WTC11 (cell line): ENCODE measurements at regions not wholly inside any gene's neighbourhood (a gene's known extent, or its start where the extent isn't known, plus 50 kb on each side); places are given as distances from the start of the nearest gene placed in this dataset.

Source experiments
- ATAC-seq: fragments of 200-7000 bp; cut with Tn5 transposase; 2 replicates; pipeline ENCODE4 v1.10.0; 2021; ENCODE audit warnings: mild to moderate bottlenecking, moderate library complexity
- CTCF ChIA-PET: fragments of 300-600 bp; sonication (Branson Sonifier 250); formaldehyde crosslinking; loops from one replicate; lab custom pipeline; 2021; ENCODE audit warnings: antibody characterized with exemption; lab: Charles Lee
- POLR2A ChIA-PET: fragments of 350-600 bp; sonication (Branson Sonifier 250); formaldehyde crosslinking; loops from one replicate; lab custom pipeline; 2021; ENCODE audit warnings: antibody characterized with exemption; lab: Charles Lee
- DNase-seq: peaks from one replicate; pipeline ENCODE4 v3.0.0; 2021; ENCODE audit warnings: low spot score
- H3K27ac Mint-ChIP-seq: 2 replicates; pipeline ENCODE4 v1.8.0; 2021; ENCODE audit warnings: mixed read lengths
- H3K27me3 Mint-ChIP-seq: 2 replicates; pipeline ENCODE4 v1.8.0; 2021; ENCODE audit warnings: low read depth, mild to moderate bottlenecking, moderate library complexity, mixed read lengths
- H3K36me3 Mint-ChIP-seq: 2 replicates; pipeline ENCODE4 v1.8.0; 2021; ENCODE audit warnings: mixed read lengths
- H3K4me1 Mint-ChIP-seq: 2 replicates; pipeline ENCODE4 v1.8.0; 2022; ENCODE audit warnings: mixed read lengths
- H3K4me3 Mint-ChIP-seq: 2 replicates; pipeline ENCODE4 v1.8.0; 2021; ENCODE audit warnings: mild to moderate bottlenecking, moderate library complexity, mixed read lengths
- H3K9me3 Mint-ChIP-seq: 2 replicates; pipeline ENCODE4 v1.8.0; 2021; ENCODE audit warnings: mixed read lengths
- CTCF ChIP-seq: fragments of 200-600 bp; IDR thresholded peaks from 2 replicates; pipeline ENCODE4 v1.8.0; 2022; ENCODE audit warnings: antibody characterized with exemption
- ESRRA ChIP-seq: sonication (generic); formaldehyde crosslinking; IDR thresholded peaks from 2 replicates; pipeline ENCODE4 v1.8.1; 2022; ENCODE audit warnings: mild to moderate bottlenecking, missing genetic modification reagents, borderline replicate concordance
- JUN ChIP-seq: sonication (generic); formaldehyde crosslinking; IDR thresholded peaks from 2 replicates; pipeline ENCODE4 v1.8.0; 2023; ENCODE audit warnings: mild to moderate bottlenecking, missing genetic modification reagents
- KAT7 ChIP-seq: sonication (generic); formaldehyde crosslinking; IDR thresholded peaks from 2 replicates; pipeline ENCODE4 v1.8.1; 2023; ENCODE audit warnings: missing genetic modification reagents, mild to moderate bottlenecking, borderline replicate concordance
- MXD4 ChIP-seq: fragments of 250-450 bp; sonication (Bioruptor Pico); IDR thresholded peaks from 2 replicates; pipeline ENCODE4 v1.8.0; 2021; ENCODE audit warnings: mild to moderate bottlenecking, moderate library complexity, borderline replicate concordance
- SP1 ChIP-seq: sonication (generic); formaldehyde crosslinking; conservative IDR thresholded peaks from 2 replicates; pipeline ENCODE4 v1.8.1; 2022; ENCODE audit warnings: missing genetic modification reagents
- STAT6 ChIP-seq: sonication (generic); formaldehyde crosslinking; conservative IDR thresholded peaks from 2 replicates; pipeline ENCODE4 v1.8.1; 2023; ENCODE audit warnings: mild to moderate bottlenecking, low read depth, missing genetic modification reagents, moderate library complexity
- TCF7 ChIP-seq: sonication (generic); formaldehyde crosslinking; IDR thresholded peaks from 2 replicates; pipeline ENCODE4 v1.8.0; 2022; ENCODE audit warnings: mild to moderate bottlenecking, low read depth, missing genetic modification reagents, moderate library complexity
- ZBTB43 ChIP-seq: sonication (generic); formaldehyde crosslinking; IDR thresholded peaks from 2 replicates; pipeline ENCODE4 v1.8.1; 2023; ENCODE audit warnings: mild to moderate bottlenecking, missing genetic modification reagents
- ZMAT4 ChIP-seq: fragments of 250-450 bp; sonication (Bioruptor Pico); IDR thresholded peaks from 2 replicates; pipeline ENCODE4 v1.9.0; 2021; ENCODE audit warnings: mild to moderate bottlenecking
- ZNF423 ChIP-seq: fragments of 250-450 bp; sonication (Bioruptor Pico); IDR thresholded peaks from 2 replicates; pipeline ENCODE4 v2.1.2; 2022; ENCODE audit warnings: mild to moderate bottlenecking, moderate library complexity
- TF ChIP-seq, protein P1 (sequence below): sonication (generic); formaldehyde crosslinking; IDR thresholded peaks from 2 replicates; pipeline ENCODE4 v1.8.1; 2022; ENCODE audit warnings: mild to moderate bottlenecking, missing genetic modification reagents, moderate library complexity, borderline replicate concordance

DNA sequence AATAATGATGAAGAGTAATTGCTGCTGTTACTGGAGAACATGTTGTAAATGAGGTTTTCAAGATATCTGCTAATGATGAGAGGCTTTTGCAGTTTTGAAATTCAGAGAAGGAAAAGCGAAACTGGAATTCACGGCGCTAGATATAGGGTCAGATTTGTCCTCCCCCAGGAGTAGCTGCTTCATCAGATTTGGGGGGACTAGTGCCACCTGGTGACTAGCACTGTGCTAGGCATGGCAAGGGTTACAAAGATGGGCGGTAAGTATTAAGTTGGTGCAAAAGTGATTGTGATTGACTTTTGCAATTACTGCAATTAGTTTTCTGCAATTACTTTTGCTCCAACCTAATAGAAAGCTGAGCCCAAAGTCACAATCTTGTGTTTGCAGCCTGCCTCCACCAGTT, 879.9 kb upstream of the TENM4 start:
- Mint-ChIP-seq H3K27ac (no peak overlapping the region), H3K36me3 (peaks cover 8% of the 10 kb centered on the region), H3K4me3 (no peak overlapping the region), H3K27me3 (peaks cover 84% of the 10 kb centered on the region), H3K4me1 (peaks cover 19% of the 10 kb centered on the region), H3K9me3 (peaks cover 12% of the 10 kb centered on the region)
- POLR2A ChIA-PET = interaction anchor here (0.6 to 0.7 kb wide), 3 partner anchors 32 to 338 kb away, joined by 3 to 6 read pairs (median 4); no protein-coding TSS in a partner anchor
- CTCF ChIA-PET = interaction anchor here (0.6 to 1.7 kb wide), 6 partner anchors 9 to 548 kb away, joined by 3 to 7 read pairs (median 4); no protein-coding TSS in a partner anchor
- TF ChIP-seq STAT6 (CRISPR knock-in tag) = no peak
- TF ChIP-seq JUN (CRISPR knock-in tag) = no peak
- no peak for TF ChIP-seq ZNF423 (CRISPR knock-in tag)
- TF ChIP-seq CTCF = peak; percentile 42
- TF ChIP-seq KAT7 (CRISPR knock-in tag) = no peak
- TF ChIP-seq ESRRA (CRISPR knock-in tag) = no peak
- ATAC-seq = peak; percentile 76
- peak; percentile 33 for DNase-seq

GRCh38 chr11:80320226-80320625, 879.4 kb upstream of the TENM4 start:
- H3K4me3 Mint-ChIP-seq = peak overlapping the region; percentile 36; the same call in 1 of the 2 replicates
- peaks cover 12% of the 10 kb centered on the region for H3K9me3 Mint-ChIP-seq
- DNase-seq = no peak
- POLR2A ChIA-PET = interaction anchor here (0.6 to 0.7 kb wide), 2 partner anchors 32 to 72 kb away, joined by 3 to 6 read pairs; no protein-coding TSS in a partner anchor
- TF ChIP-seq ZMAT4 (CRISPR knock-in tag) (0 out of 2 replicates have a peak, but pooled peaks have one; percentile 76), ZBTB43 (CRISPR knock-in tag) (no peak), TCF7 (CRISPR knock-in tag) (no peak), CTCF (no peak), SP1 (CRISPR knock-in tag) (0 out of 2 replicates have a peak, but pooled peaks have one; percentile 27), MXD4 (CRISPR knock-in tag) (no peak)
- TF ChIP-seq, protein P1, sequence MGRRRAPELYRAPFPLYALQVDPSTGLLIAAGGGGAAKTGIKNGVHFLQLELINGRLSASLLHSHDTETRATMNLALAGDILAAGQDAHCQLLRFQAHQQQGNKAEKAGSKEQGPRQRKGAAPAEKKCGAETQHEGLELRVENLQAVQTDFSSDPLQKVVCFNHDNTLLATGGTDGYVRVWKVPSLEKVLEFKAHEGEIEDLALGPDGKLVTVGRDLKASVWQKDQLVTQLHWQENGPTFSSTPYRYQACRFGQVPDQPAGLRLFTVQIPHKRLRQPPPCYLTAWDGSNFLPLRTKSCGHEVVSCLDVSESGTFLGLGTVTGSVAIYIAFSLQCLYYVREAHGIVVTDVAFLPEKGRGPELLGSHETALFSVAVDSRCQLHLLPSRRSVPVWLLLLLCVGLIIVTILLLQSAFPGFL (CRISPR knock-in tag) = no peak
- TF ChIP-seq, all 79 proteins: peak for 2
- Mint-ChIP-seq H3K27ac (no peak overlapping the region), H3K36me3 (peaks cover 8% of the 10 kb centered on the region), H3K27me3 (peaks cover 81% of the 10 kb centered on the region), H3K4me1 (peaks cover 19% of the 10 kb centered on the region)
- CTCF ChIA-PET = interaction anchor here (0.6 to 1.7 kb wide), 6 partner anchors 9 to 549 kb away, joined by 3 to 7 read pairs (median 4); no protein-coding TSS in a partner anchor
- ATAC-seq = peak; percentile 84
